ENCODE measurements at regions not wholly inside any gene's neighbourhood (a gene's known extent, or its start where the extent isn't known, plus 50 kb on each side); places are given as distances from the start of the nearest gene placed in this dataset.

DNA sequence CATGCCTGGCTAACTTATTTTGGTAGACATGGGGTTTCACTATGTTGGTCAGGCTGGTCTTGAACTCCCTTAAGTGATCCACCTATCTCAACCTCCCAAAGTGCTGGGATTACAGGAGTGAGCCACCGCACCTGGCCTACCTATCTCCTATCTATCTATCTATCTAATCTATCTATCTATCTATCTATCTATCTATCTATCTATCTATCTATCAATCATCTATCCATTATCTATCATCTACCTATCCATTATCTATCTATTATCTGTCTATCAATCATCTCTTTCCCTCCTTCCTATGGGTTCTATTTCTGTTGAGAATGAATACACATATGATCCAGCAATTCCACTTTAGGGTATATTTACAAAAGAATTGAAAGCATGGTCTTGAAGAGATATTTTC, 194.2 kb upstream of the ARG1 start:
- H3K9ac ChIP-seq (ENCODE audit: low read depth, low read length) = no peak overlapping the region
- no peak overlapping the region for H4K91ac ChIP-seq (ENCODE audit: insufficient read depth, low read depth, low read length)
- H3K79me1 ChIP-seq (ENCODE audit: low read depth in 1 of 2, low read length in 2 of 2) = no peaks in the 10 kb centered on the region
- CTCF ChIA-PET = no interaction called here
- no peaks in the 10 kb centered on the region for H3K9me3 ChIP-seq (ENCODE audit: control insufficient read depth, insufficient read depth, low read length)
- H2AK9ac ChIP-seq (replicated peaks; ENCODE audit: low read depth, low read length, poor library complexity) = no peak overlapping the region
- BruUV-seq (replicated peaks) = no TSS peak
- H3K4ac ChIP-seq (ENCODE audit: low read depth, low read length) = no peak overlapping the region
- H3K36me3 ChIP-seq (ENCODE audit: control insufficient read depth, insufficient read depth, low read length) = no peaks in the 10 kb centered on the region
- H3K23ac ChIP-seq (ENCODE audit: low read depth, low read length) = no peak overlapping the region
- H3K4me2 ChIP-seq (ENCODE audit: low read depth, low read length) = no peak overlapping the region
- no peak overlapping the region for H4K5ac ChIP-seq (ENCODE audit: low read depth, low read length)
- dilution Hi-C loops (cut with HindIII; ENCODE audit: low sequenced_read_pairs, unreplicated experiment) = no loop called here
- intact Hi-C loops (cut with micrococcal nuclease) = no loop called here
- no peak overlapping the region for H3K4me3 ChIP-seq (ENCODE audit: insufficient read depth, low read depth, low read length)
- H2AFZ ChIP-seq (replicated peaks; ENCODE audit: low read length, poor library complexity) = no peak overlapping the region
- H2BK20ac ChIP-seq (ENCODE audit: low read depth, low read length) = no peak overlapping the region
- no peak for ATAC-seq (ENCODE audit: low read depth)
- H4K8ac ChIP-seq (ENCODE audit: low read depth in 2 of 2, low read length in 2 of 2) = no peak overlapping the region
- H3K56ac ChIP-seq (ENCODE audit: extremely low read depth, insufficient read depth, low read length) = no peak overlapping the region
- no peaks in the 10 kb centered on the region for H3K9me1 ChIP-seq (ENCODE audit: insufficient read depth, low read length)
- peaks cover 30% of the 10 kb centered on the region for H3K27me3 ChIP-seq (ENCODE audit: control insufficient read depth, insufficient read depth, low read length)
- H2BK15ac ChIP-seq (ENCODE audit: low read depth, low read length) = no peak overlapping the region
- DNase-seq = no peak
- no peak overlapping the region for H2AK5ac ChIP-seq (ENCODE audit: low read depth, low read length)
- H3K18ac ChIP-seq (ENCODE audit: low read depth, low read length) = no peak overlapping the region
- no peaks in the 10 kb centered on the region; the same call in 1 of the 2 replicates for H3K4me1 ChIP-seq (ENCODE audit: control insufficient read depth, insufficient read depth, low read length)
- TF ChIP-seq POLR2A (IDR thresholded peaks at IDR 0.05; ENCODE audit: low read depth, low read length) = no peak
- no peak for TF ChIP-seq NFE2L2 (IDR thresholded peaks at IDR 0.05; ENCODE audit: low read depth, low read length)
- TF ChIP-seq CTCF (conservative IDR thresholded peaks at IDR 0.05; ENCODE audit: low read depth, low read length) = no peak
- TF ChIP-seq SMC3 (IDR thresholded peaks at IDR 0.05; ENCODE audit: low read depth, low read length) = no peak
- no peak for TF ChIP-seq BHLHE40 (IDR thresholded peaks at IDR 0.05; ENCODE audit: low read depth, low read length)
- no peak for TF ChIP-seq USF2 (IDR thresholded peaks at IDR 0.05; ENCODE audit: low read depth, low read length)
- TF ChIP-seq CEBPB (IDR thresholded peaks at IDR 0.05; ENCODE audit: low read depth, low read length) = no peak
- WGBS, 2 experiments (ENCODE audit: extremely low coverage in 2 of 2, insufficient read length in 1 of 2) = 80% methylated on average over 1 of the region's 1 CpG; no CpG with 5 or more reads in 1 of the 2 experiments
- no peak overlapping the region for H3K14ac ChIP-seq (replicated peaks; ENCODE audit: low read depth, low read length)
- no peaks in the 10 kb centered on the region for H4K20me1 ChIP-seq (ENCODE audit: insufficient read depth, low read length)
- in situ Hi-C loops (cut with MboI; ENCODE audit: low sequenced_read_pairs) = no loop called here
- no peak overlapping the region for H3K27ac ChIP-seq (ENCODE audit: insufficient read depth, low read length)
- no peak overlapping the region for H2BK5ac ChIP-seq (ENCODE audit: low read depth, low read length, poor library complexity, severe bottlenecking)
- no peak overlapping the region for H2BK120ac ChIP-seq (ENCODE audit: low read depth, low read length)
- POLR2A ChIA-PET (ENCODE audit: unreplicated experiment) = no interaction called here
